HCT116 (cell line): ENCODE measurements at regions not wholly inside any gene's neighbourhood (a gene's known extent, or its start where the extent isn't known, plus 50 kb on each side); places are given as distances from the start of the nearest gene placed in this dataset.

Experiments used
- ATAC-seq: fragments of 200-7000 bp; cut with Tn5 transposase; 2 replicates; pipeline ENCODE4 v1.9.1; 2020; ENCODE audit warnings: mild to moderate bottlenecking, moderate library complexity
- BruUV-seq: library from RNA; stranded (reverse); fragments of 400-500 nt; replicated peaks from 2 replicates; lab custom pipeline; 2021; lab: Mats Ljungman, UMichigan
- CTCF ChIA-PET: fragments of 300-600 bp; sonication (Branson Sonifier 250); formaldehyde crosslinking; loops from one replicate; lab custom pipeline; 2021; ENCODE audit warnings: antibody characterized with exemption; lab: Charles Lee
- POLR2A ChIA-PET: fragments of 300-600, 350-600 bp; sonication (Branson Sonifier 250); formaldehyde crosslinking; loops from one replicate; lab custom pipeline; 2021; ENCODE audit warnings: antibody characterized with exemption; lab: Charles Lee
- RAD21 ChIA-PET, 2 experiments: fragments of 300-600 bp; sonication (Branson Sonifier 250); formaldehyde crosslinking; loops; one replicate each; lab custom pipeline; 2023; ENCODE audit warnings: low total read pairs in 2 of 2; ENCODE audit not compliant: uncharacterized antibody in 2 of 2, unreplicated experiment in 2 of 2, low non-redundant PET in 1 of 2; lab: Charles Lee
- DNase-seq: peaks from one replicate; pipeline ENCODE4 v3.0.0-alpha.2; 2010; ENCODE audit warnings: low read depth, low spot score
- H2AFZ ChIP-seq: fragments of 200-600 bp; shearing (Covaris generic), sonication (generic); 2 replicates; pipeline ENCODE4 v1.6.1; 2017; ENCODE audit warnings: low read depth, mixed run types, mixed read lengths, antibody characterized with exemption, low read length; ENCODE audit not compliant: poor library complexity, severe bottlenecking
- H3K27ac ChIP-seq: 2 replicates; pipeline ENCODE4 v1.5.1; 2012; ENCODE audit warnings: low read depth, low read length
- H3K27me3 ChIP-seq: fragments of 200-600 bp; sonication (generic); 2 replicates; pipeline ENCODE4 v1.6.1; 2016; ENCODE audit warnings: mixed run types, low read length, mixed read lengths; ENCODE audit not compliant: insufficient read depth
- H3K36me3 ChIP-seq, 2 experiments: fragments of 200-500 bp in 1 of 2; fragments of 200-600 bp in 1 of 2; sonication (Bioruptor generic) in 1 of 2; sonication (generic) in 1 of 2; 2 replicates each; pipeline versions ENCODE4 v1.5.1 to v1.6.1; 2014 to 2016; ENCODE audit warnings: low read length in 2 of 2, inconsistent platforms in 1 of 2, mixed read lengths in 1 of 2, mixed run types in 1 of 2; ENCODE audit not compliant: insufficient read depth in 2 of 2, control insufficient read depth in 1 of 2
- H3K4me1 ChIP-seq, 2 experiments: fragments of 200-600 bp in 1 of 2; sonication (generic) in 1 of 2; 2 replicates each; pipeline versions ENCODE4 v1.5.1 to v1.6.1; 2012 to 2017; ENCODE audit warnings: low read length in 2 of 2, inconsistent platforms in 1 of 2, mild to moderate bottlenecking in 1 of 2, mixed read lengths in 1 of 2, mixed run types in 1 of 2, moderate library complexity in 1 of 2; ENCODE audit not compliant: insufficient read depth in 2 of 2, control insufficient read depth in 1 of 2
- H3K4me2 ChIP-seq: fragments of 200-600 bp; sonication (generic); 2 replicates; pipeline ENCODE4 v1.6.1; 2017; ENCODE audit warnings: mixed run types, low read length, mixed read lengths
- H3K4me3 ChIP-seq, 2 experiments: fragments of 200-600 bp in 1 of 2; sonication (generic) in 1 of 2; replicated peaks in 1 of 2; 2 replicates each; pipeline ENCODE4 v1.5.1; 2011 to 2016; ENCODE audit warnings: low read length in 2 of 2, control low read depth in 1 of 2, low read depth in 1 of 2, mild to moderate bottlenecking in 1 of 2, mixed read lengths in 1 of 2, mixed run types in 1 of 2
- H3K79me2 ChIP-seq: fragments of 200-600 bp; sonication (generic); 2 replicates; pipeline ENCODE4 v1.6.1; 2017; ENCODE audit warnings: mild to moderate bottlenecking, mixed run types, low read length, moderate library complexity, mixed read lengths; ENCODE audit not compliant: insufficient read depth
- H3K9ac ChIP-seq: fragments of 200-600 bp; sonication (generic); 2 replicates; pipeline ENCODE4 v1.6.1; 2016; ENCODE audit warnings: low read length, mixed read lengths
- H3K9me2 ChIP-seq: fragments of 200-600 bp; sonication (generic), shearing (Covaris generic); 2 replicates; pipeline ENCODE4 v1.6.1; 2017; ENCODE audit warnings: mixed run types, mild to moderate bottlenecking, moderate library complexity; ENCODE audit not compliant: insufficient read depth
- H3K9me3 ChIP-seq, 2 experiments: fragments of 200-500 bp in 1 of 2; fragments of 200-600 bp in 1 of 2; sonication (Bioruptor generic) in 1 of 2; sonication (generic) in 1 of 2; 2 replicates each; pipeline ENCODE4 v1.6.1; 2014 to 2017; ENCODE audit warnings: low read length in 2 of 2, mixed read lengths in 2 of 2, inconsistent platforms in 1 of 2, low read depth in 1 of 2, mild to moderate bottlenecking in 1 of 2, mixed run types in 1 of 2, moderate library complexity in 1 of 2; ENCODE audit not compliant: control insufficient read depth in 1 of 2, insufficient read depth in 1 of 2
- H4K20me1 ChIP-seq: fragments of 200-600 bp; sonication (generic), shearing (Covaris generic); 2 replicates; pipeline ENCODE4 v1.6.1; 2017; ENCODE audit warnings: mixed run types, mild to moderate bottlenecking, moderate library complexity; ENCODE audit not compliant: insufficient read depth
- ATF3 ChIP-seq: IDR thresholded peaks from 2 replicates; pipeline ENCODE4 v1.6.1; 2012
- CBX3 ChIP-seq: IDR thresholded peaks from 2 replicates; pipeline ENCODE4 v1.6.1; 2012; ENCODE audit warnings: low read depth
- CEBPB ChIP-seq: IDR thresholded peaks from 2 replicates; pipeline ENCODE4 v1.6.1; 2012; ENCODE audit warnings: low read depth
- EGR1 ChIP-seq: IDR thresholded peaks from 2 replicates; pipeline ENCODE4 v1.6.1; 2012; ENCODE audit warnings: low read depth
- ELF1 ChIP-seq: IDR thresholded peaks from 2 replicates; pipeline ENCODE4 v1.6.1; 2012; ENCODE audit warnings: low read depth, borderline replicate concordance
- EZH2 ChIP-seq: fragments of 200-600 bp; sonication (generic); IDR thresholded peaks from 2 replicates; pipeline ENCODE4 v1.6.1; 2017; ENCODE audit warnings: antibody characterized with exemption, mixed run types
- EZH2phosphoT487 ChIP-seq: fragments of 200-600 bp; IDR thresholded peaks from 2 replicates; pipeline ENCODE4 v1.6.1; 2018; ENCODE audit warnings: antibody characterized with exemption, borderline replicate concordance
- FOSL1 ChIP-seq: IDR thresholded peaks from 2 replicates; pipeline ENCODE4 v1.6.1; 2012; ENCODE audit warnings: low read depth
- REST ChIP-seq: IDR thresholded peaks from 2 replicates; pipeline ENCODE4 v1.6.1; 2012; ENCODE audit warnings: low read depth
- SP1 ChIP-seq: IDR thresholded peaks from 2 replicates; pipeline ENCODE4 v1.6.1; 2012; ENCODE audit warnings: low read depth
- SRF ChIP-seq: IDR thresholded peaks from 2 replicates; pipeline ENCODE4 v1.6.1; 2012; ENCODE audit warnings: low read depth
- YY1 ChIP-seq: IDR thresholded peaks from 2 replicates; pipeline ENCODE4 v1.6.1; 2011; ENCODE audit warnings: low read length, low read depth, moderate library complexity, mild to moderate bottlenecking; ENCODE audit not compliant: insufficient replicate concordance; ENCODE audit errors: extremely low read depth
- ZFX ChIP-seq: fragments of 450-650 bp; IDR thresholded peaks from 2 replicates; pipeline ENCODE4 v1.6.1; 2017
- intact Hi-C: fragments of 100-400 bp; cut with micrococcal nuclease; formaldehyde crosslinking; loops from 2 replicates; pipeline ENCODE4 v1.10.0; 2022

GRCh38 chr13:111939666-111940278 lies 127.2 kb upstream of the SOX1 start:
- Histone ChIP-seq H3K4me2 (no peak overlapping the region), H3K9ac (no peak overlapping the region), H3K9me3 (no peaks in the 10 kb centered on the region), H3K4me3 (no peak overlapping the region), H3K36me3 (no peaks in the 10 kb centered on the region), H3K9me2 (no peaks in the 10 kb centered on the region), H4K20me1 (no peaks in the 10 kb centered on the region), H3K27ac (no peak overlapping the region), H3K27me3 (peaks cover 33% of the 10 kb centered on the region), H2AFZ (no peak overlapping the region), H3K4me1 (no peaks in the 10 kb centered on the region), H3K79me2 (no peaks in the 10 kb centered on the region)
- ChIA-PET RAD21 (no interaction called here), POLR2A (no interaction called here), CTCF (no interaction called here)
- DNase-seq = no peak
- ATAC-seq = no peak
- intact Hi-C loops = no loop called here
- BruUV-seq = no TSS peak
- TF ChIP-seq EGR1 = no peak
- no peak for TF ChIP-seq ZFX
- TF ChIP-seq EZH2phosphoT487 = no peak
- TF ChIP-seq CBX3 = no peak
- no peak for TF ChIP-seq YY1
- TF ChIP-seq SRF = no peak
- TF ChIP-seq FOSL1 = no peak
- TF ChIP-seq EZH2 = no peak
- TF ChIP-seq ATF3 = no peak
- TF ChIP-seq ELF1 = no peak
- no peak for TF ChIP-seq CEBPB
- no peak for TF ChIP-seq REST
- no peak for TF ChIP-seq SP1
